NK-92 treated with Interleukin-12 subunit alpha and Interleukin-12 subunit beta, amount 100 ng/mL, for 24 hours (cell line): ENCODE measurements at regions not wholly inside any gene's neighbourhood (a gene's known extent, or its start where the extent isn't known, plus 50 kb on each side); places are given as distances from the start of the nearest gene placed in this dataset.

Experiments used
- DNase-seq: peaks from one replicate; lab custom pipeline; 2025; lab: John Stamatoyannopoulos, UW

GRCh38 chr20:23136893-23137745 is 51.0 kb upstream of the CD93 start:
- DNase-seq: no peak

DNA sequence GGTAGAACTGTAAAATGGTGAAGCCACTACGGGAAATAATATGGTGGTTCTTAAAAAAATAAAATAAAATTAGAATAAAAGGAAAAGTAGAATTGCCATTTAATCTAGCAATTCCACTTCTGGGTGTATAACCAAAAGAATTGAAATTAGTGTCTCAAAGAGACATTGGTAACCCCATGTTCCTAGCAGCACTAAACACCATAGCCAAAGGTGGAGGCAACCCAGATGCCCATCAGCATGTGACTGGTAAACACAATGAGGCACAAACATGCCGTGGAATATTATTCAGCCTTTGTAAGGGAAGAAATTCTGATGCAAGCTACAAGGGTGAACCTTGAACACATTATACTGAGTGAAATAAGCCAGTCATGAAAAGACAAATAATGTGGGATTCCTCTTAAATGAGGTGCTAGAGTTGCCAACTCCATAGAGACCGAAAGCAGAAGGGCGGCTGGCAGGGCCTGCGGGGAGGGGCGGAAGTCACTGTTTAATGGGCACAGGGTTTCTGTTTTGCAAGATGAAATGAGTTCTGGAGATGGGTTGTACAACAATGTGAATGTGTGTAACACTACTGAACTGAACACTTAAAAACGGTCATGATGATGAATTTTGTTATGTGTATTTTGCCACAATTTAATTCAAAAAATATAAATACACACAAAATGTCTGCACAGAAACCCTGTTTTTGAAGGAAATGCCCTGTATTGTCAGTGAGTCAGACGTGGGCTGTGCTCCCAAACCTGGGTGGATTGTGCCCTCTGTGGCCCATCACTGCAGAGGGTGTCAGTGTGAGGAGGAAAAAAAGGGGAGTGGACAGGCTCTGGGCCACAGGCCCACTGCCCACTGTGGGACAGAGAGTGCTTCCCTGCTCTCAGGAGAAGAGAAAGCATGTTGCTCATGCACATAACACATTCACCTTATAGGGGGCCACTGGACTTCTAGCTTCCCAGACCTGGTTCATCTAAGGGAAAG is 49.6 kb upstream of the CD93 start:
- DNase-seq: no peak
